Right hindlimb (tissue), 1 donor: ENCODE measurements at regions not wholly inside any gene's neighbourhood (a gene's known extent, or its start where the extent isn't known, plus 50 kb on each side); places are given as distances from the start of the nearest gene placed in this dataset.

Source experiments
- DNase-seq: peaks from one replicate; pipeline ENCODE4 v3.0.0-alpha.2; 2018

DNA sequence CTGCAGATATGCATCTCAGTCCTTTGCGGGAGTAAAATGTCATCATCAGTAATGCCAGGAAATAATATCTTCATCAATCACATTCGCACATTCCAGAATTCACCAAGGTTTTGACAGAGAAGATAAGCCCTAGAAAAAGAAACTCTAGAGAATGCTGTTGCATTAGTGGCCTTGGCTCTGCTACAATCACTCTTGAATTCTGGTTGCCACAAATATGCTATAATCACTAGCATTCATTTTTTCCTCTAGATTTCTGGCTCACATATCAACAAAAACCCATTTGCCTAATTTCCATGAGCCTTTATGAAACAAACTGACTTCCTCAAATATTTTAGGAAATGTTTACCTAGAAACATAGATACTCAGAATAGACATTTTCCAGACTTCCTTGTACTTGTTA lies 653.4 kb downstream of the ANXA1 start:
- DNase-seq, result no peak

DNA sequence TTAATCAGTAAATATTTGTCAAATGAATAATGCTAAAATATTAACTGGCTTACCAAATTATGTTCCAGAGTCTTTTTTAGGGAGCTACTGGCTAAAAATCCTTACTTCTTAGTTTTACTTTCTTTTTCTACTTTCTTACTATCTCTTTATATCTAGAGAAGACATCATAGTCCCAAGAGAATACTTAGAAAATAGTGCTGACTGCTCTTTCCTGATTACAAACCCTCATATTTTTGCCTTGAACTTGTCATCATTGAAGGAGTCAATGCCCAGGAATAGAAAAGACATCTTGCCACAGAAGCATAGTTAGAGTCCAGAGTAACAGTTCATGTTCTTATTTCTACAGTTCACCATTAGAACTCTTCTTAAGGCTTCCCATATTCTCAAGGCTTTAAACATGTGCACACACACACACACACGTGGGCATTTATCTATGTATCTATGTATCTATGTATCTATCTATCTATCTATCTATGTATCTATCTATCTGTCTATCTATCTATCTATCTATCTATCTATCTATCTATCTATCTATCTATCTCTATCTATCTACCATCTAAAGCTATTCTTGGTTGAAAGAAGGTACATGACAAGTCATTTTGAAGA lies 654.3 kb downstream of the ANXA1 start:
- DNase-seq, result no peak

DNA sequence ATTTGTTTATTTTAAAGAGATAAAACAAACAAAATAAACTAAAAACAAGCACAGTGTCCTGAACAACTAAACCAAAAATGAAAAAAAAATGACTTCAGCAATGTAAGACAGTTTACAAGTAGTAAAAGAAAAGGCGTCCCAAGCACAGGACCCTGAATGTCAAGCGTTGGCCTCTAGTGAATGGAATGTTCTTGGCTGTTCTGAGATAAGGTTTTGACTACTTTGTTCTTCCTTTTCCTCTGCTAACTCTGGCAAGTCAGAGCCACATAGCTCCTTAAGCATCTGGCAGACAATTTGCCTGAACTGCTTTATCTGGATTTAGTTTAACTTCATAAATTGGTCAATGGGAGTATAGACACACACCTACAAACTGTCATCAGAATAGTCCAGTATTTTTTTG lies 655.2 kb downstream of the ANXA1 start:
- no peak for DNase-seq

DNA sequence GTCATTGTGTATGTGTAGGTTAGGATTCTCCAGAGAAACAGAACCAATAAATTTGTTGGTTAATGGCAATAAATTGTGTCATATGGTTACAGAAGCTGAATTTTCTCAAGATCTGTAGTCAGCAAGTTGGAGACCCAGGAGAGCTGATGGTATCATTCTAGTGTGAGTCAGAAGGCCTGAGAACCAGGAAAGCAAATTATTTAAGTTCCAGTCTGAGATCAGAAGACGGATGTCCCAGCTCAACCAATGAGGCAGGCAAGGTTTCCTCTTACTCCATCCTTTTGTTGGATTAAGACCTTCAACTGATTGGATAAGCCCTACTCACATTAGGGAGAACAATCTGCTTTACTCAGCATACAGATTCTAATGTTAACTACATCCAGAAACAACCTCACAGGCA lies 656.3 kb downstream of the ANXA1 start:
- no peak for DNase-seq

DNA sequence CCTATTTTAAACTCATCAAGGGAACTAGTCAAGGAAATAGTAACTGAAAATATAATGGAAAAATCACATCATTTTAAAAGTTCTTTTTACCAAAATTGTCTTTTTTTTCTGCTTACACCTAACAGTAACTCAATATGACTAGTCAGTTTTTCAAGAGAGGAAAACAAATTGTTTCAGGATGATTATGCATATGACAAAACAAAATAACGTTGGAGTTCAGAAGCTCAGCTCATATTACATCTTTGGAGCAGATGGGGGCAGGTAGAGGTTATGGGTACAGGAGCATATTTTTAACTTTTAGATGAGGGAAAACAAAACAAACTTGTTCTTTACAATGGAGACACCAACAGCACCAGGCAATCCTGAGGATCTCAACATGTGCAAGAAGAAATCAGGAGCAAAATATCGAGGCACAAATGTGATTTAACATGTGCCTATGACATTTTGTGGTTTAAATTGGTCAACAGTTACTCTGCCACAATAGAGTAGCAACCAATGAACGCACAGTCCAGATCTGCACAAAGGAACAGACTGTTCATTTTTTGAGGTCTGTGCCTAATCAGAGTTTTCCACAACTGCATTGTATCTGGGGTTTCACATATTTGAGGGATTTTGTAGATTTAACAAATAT lies 659.0 kb downstream of the ANXA1 start:
- DNase-seq, result no peak

DNA sequence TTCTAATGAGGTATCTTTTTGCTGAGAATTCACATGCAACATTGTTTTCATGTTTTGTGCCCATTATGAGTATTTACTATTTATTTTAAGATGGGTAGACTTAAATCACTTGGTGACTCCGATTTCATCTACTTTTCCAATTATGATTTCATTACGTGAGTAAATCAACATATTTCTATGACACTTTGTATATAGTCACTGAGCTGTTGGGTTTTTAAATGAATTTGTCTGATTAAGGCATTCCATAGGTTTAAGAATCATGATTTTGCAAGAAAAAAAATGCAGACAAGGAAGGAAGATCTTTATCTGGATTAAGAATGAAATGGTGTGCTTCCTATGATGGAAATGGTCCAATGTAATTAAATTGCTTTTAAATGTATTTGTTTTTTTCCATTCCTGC lies 661.9 kb downstream of the ANXA1 start:
- DNase-seq, result no peak

DNA sequence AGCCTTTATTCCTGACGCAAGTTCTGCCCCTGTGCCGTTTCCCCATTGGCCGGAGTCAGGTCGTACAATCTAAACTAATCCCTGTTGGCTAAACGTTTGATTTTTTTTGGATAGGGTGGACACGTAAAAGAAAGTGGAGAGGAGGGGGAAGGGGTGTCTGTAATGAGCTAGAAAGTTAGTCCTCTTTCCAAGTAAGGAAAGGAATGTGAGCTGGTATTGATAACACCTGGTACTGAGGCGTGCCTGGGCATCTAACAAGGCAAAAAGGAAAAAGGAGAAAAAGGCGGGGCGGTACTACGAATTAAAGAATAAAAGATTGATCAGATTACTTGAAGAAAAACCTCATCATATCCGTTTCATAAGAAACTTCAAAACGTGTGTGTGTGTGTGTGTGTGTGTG lies 665.2 kb downstream of the ANXA1 start:
- DNase-seq, result no peak

DNA sequence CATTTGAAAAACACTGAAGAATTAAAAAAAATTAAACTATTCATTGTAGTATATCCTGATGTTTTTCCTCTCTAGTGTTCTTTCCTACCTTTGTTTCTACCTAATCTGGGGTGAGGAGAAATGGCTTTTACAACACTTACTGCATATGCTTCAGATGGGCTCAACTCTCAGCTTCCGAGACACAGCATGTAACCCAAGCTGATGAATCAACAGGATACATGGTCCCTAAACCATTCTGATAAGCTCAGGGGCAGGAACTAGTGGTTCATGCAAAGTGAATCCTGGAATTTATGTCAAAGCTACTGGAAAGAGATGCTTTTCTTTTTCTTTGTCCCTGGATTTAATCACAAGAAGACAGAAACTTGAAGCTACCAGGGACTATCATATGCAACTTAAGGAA lies 672.5 kb upstream of the RORB start:
- no peak for DNase-seq

DNA sequence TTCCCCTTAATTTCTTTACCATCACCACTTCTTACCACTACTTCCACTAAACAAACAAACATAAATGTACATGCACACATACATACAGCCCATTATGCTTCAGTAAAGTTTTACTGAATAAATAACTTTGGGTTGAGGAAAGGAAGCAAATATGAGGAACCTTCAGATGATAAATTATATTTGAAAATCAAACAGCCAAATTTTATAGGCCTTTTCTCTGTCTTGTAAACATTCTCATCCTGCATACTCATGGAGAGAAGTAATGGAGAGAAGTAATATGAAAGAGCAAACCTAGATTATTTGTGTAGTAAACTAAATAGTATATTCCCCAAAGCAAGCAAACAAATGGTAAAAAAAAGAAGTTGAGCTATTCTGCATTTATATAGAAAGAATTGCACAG lies 658.3 kb upstream of the RORB start:
- no peak for DNase-seq

DNA sequence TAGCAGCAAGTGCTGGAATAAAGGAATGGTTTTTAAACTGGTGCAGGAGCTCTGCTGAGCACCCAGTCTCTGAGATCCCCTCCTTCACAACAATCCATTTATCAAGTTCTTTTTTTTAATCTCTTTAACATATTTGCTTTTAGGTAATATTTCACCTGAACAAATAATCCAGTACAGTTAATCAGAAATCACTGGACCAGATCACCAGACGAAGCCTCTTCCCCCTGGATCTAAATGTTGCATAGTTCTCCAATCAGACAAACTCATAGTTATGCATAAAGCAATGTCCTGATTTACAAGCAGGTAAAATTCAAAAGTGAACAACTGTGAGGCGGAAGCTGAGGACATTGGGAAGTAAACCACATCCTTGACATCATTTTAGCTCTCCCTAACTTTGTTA lies 657.7 kb upstream of the RORB start:
- DNase-seq, result no peak

DNA sequence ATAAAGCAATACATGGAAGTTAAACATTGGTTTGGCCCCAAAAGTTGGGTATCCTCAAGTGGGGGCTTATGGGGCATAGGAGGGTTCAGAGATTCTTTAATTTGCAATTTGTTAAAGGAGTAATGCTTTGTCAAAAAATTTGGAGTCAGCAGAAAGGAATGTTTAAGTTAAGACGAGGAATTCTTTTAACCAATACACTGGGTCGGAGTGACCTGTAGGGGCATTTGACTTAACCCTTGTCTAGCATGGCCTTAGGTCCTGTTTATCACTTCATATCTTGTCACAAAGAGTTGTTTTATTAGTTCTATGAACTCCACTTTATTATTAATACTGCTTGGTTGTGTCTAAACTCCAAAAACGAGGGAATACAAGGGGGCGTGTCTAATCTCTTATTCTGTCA lies 656.1 kb upstream of the RORB start:
- DNase-seq, result no peak

DNA sequence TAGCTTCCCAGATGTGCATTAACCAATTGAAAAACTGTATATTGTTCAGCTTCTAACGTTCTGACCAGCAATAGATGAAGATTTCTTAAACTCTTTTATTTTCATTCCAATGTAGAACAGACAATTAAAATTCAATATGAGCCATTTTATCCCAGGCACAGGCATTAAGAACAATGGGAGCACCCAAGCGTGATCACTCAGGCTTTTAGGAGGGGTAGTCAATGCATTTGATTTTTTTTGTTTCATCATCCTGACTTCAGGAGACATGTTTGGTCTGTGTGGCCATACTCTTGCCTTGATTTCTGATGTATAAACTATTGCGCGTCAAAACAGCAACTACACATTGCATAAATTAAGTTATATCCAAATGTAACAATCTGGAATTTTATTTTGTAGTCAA lies 653.0 kb upstream of the RORB start:
- no peak for DNase-seq

DNA sequence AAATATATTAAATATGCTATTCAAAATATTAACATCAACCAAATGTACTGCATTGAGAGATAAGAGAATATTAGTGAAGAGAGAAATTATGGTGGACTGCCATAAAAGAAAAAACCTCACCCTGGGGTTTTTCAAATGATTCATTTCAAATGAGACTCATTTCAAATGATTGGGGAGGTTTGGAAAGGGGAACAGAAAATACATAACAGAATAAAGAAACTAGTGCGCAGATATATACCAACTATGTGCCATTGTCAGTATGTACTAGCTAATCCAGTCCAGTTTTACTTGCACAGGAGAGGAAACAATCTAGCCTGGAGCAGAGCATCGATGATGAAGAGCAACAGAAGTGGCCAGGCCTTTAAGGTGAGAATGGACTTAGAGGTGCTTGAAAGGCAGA lies 651.6 kb upstream of the RORB start:
- DNase-seq, result no peak

DNA sequence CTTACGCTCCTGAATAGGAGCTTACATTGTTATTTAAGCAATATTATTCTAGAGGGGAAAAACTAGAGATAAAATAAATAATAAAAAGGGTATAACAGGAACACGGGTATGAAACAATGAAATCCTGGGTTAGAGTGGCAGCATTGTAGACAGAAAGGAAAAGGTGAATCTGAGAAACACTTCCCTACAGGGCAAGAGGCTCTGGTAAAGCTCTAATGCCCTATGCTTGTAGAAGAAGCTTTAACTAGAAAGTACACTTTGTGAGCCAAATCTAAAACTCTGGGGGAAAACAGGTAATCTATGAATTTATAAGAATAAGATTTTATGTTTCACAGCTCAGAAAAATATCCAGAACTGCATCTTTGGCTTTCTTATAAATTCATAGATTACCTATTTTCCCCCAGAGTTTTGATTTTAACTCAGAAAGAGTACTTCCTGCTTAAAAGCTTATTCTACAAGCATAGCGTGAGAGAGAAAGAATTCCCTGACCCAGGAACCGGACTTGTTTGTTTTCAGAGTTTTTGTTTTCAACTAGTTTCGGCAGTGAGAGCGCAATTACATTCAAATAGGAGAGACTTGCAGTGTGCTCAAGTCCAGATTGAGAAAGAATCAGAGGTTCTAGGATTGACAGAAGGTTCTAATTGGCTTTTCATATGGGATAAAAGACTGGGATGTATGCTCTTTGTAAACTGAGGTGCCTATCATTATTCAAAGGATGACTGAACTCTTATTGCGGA lies 651.0 kb upstream of the RORB start:
- DNase-seq, result no peak

DNA sequence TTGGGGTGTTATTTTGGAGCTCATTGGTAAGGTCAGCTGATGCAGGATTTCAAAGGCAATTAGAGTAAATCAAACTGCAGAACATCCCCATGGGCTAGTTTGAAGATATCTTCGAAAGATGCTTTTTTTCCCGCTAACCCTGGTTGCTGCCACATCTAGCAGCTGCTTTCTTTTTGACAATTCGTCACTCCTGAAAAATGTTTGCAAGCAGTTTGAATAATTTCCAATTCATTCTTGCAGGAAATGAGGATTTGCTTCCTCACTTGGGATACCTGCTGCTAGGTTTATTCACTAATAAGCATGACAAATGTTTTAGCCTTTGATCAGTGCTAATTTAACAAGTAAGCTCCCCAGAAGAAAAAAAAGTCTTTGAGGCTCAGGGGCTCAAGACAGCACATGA lies 649.6 kb upstream of the RORB start:
- DNase-seq, result no peak

DNA sequence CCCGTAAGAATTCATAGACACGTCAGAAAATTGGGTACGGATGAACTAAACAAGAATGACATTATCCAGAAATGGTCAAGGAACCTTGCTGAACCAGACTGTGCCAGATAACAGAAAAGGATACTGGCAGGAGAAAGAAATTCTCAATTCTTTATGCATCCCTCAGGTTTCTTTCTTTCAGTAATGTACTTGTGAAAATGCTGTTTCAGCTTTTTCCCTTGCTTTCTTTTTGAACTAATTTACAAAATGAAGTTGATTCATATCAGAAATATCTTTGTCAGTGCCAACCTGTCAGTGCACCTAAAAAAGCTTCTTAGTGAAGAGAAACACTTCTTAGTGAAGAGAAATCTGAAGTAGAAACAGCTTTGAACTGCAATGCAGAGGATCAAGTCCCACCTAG lies 643.6 kb upstream of the RORB start:
- DNase-seq, result no peak

DNA sequence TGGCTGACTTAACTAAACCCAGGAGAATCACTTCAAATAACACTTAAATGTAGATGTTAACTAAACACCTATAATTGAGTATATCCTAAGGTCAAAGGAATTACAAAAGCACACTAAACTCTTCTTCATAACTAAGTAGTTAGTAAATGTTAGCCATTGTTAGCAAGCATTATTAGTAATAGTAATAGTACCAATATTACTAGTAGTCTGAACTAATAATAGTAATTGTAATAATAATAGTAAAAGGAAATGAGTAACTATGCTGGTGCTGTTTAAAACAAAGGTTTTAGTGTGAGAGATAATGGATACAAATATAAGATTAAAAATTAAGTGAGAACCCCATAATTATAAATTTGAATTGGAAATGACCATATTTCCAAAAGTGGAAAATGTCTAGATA lies 641.9 kb upstream of the RORB start:
- DNase-seq, result no peak

DNA sequence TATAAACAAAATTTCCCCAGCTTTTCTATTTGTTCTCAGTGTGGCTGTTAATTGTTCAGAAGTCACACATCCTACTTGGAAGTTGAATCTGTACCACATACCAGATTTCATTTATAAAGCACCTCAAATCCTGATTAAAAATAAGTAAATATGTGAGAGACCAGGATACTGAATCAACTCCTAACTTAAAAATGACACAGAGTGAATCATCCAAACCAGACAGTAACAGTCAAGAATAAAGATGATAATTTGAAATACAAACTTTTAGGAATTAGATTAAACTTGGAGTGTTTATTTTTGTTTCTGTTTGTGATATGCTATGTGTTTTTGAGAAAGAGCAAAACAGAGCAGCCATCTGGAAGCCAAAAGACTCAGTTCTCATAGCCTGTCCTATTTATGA lies 633.2 kb upstream of the RORB start:
- no peak for DNase-seq

DNA sequence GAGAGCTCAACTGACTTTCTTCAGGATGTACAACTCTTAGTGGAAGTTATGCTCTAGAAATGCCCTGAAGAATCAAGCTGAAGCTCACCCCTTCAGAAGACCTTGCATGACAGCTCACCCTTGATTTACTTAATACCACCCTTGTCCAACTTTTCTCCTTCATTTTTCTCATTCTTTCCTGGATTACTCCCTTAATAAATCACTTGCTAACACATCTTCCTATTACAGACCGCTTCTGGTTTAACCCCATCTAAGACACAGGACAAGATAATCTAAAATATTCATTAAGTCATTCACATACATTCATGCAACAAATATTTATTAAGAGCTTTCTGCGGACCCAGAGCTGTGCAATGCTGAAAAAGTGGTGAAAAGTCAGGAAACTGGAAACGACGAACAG lies 630.7 kb upstream of the RORB start:
- DNase-seq, result no peak

DNA sequence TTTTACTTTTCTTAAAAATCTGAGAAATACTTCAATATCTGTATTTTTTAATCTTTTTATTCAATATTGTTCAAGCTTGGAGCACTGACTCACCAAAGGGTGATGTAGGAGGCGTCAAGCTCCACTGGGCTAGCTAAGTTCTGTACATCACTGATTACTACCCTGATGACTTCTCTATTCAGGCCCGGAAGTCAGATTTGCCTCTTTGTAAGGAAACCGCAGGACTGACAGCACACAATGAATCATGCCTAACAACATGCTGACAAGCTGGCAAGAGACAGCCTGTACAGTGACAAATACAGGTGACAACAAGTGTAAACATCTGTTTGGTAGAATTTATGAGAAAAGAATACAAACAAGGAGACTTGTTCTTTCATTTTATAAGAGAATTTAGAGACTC lies 627.9 kb upstream of the RORB start:
- DNase-seq, result peak; percentile 14

DNA sequence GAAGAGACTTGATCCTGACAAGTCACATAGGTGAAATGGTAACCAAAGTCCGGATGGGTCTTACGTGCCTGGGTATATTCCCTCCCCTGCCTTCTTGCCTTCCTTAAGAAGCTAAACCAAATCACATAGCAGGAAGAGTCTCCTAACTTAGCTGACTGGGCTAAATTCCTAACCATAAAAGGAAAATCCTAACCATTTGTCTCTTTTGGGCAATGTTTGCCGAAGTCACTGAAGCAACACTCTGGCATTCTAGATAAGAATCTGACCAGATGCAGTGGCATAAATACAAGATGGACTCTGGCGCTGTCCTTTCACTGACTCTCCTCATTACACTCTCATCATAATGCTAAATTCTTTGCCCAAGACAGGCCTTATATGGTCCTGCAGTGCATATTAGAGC lies 625.5 kb upstream of the RORB start:
- no peak for DNase-seq

DNA sequence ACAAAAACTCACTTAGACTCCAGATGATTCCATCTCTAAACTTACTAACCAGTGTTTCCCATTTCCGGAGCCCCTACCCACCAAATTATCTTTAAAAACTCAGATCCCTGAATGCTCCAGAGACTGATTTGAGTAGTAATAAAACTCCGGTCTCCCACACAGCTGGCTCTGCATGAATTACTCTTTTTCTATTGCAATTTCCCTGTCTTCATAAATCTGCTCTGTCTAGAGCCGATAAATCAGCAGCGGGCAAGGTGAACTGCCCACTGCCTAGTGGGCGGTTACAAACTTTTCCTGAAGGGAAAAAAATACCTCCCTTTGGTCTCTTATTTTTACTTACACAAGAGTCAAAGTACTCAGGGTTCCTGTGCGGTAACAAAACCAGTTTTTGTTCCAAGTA lies 624.4 kb upstream of the RORB start:
- DNase-seq, result no peak

DNA sequence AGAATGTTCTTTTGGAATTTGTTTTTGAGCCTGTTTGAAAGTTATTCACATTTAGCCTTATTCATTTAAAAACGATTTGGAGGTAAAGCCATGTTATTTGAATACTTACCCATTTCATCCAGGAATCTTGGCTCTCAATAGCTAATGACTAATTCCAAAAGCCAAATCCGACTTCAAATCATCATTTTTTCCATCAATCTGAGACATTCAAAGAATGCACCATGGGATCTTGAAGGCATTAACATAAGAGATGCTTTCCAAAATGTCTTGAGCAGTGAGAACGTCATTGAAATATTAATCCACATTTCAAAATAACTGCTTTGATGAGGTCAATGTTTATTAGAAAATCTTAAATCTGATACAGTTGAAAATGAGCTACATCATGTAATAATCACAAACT lies 617.0 kb upstream of the RORB start:
- DNase-seq, result no peak

DNA sequence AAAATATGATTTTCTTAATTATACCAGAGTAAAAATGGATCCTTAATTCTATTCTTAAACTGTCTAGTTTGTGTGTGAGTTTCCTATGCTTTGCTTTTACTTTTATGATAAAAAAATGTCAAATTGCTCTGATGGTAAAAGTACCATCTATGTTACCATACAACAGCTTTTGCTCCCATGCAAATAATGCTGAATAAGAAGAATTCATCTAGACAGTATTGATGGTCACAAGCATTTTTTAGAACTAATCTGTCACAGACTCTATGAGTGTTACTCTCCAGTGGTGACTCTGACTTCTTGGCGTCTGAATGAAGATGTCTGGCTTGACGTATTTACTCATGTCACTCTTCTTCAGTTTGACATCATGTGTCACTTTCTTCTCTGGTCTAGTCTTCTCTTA lies 608.1 kb upstream of the RORB start:
- no peak for DNase-seq
